NCI-H2081 treated with DMSO at 0.1 percent for 48 hours (cell line): ENCODE measurements at regions not wholly inside any gene's neighbourhood (a gene's known extent, or its start where the extent isn't known, plus 50 kb on each side); places are given as distances from the start of the nearest gene placed in this dataset.

Source experiments
- DNase-seq: peaks from one replicate; lab custom pipeline; 2025; lab: John Stamatoyannopoulos, UW

DNA sequence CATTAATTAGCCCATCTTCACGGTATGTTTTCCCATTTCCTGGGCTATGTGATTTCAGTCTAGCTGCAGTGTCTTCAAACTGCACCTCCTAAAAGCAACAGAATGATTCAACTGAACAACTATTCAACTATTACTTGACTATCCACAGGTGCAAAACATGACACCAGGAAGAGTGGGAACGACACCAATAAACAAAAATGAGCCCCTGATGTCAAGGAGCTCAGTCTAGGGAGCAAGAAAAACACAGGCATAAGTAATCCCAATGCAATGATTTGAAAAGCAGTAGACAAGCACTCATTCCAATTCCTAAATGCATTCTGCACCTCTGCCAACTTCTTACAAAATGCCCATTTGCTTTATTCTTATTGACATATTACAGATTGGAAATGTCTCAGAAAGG lies 285.6 kb downstream of the ETS1 start:
- DNase-seq: no peak

DNA sequence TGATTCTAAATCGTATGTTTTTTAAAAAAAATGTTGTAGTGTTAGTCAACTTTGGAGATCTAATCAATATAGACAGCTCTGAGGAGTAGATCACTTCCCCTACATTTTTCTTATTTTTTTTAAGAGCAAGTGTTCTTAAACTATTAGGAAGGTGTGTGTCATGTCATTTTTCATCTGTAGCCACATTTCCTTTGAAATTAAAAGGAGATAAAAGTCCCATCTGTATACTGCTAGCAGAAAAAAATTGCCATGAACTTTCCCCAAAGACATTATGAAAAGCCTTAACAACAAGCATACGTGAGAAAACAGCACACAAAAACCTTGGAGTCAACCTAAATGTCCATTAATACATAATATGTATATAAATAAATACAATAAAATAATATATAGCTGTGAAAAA lies 286.6 kb downstream of the ETS1 start:
- no peak for DNase-seq

DNA sequence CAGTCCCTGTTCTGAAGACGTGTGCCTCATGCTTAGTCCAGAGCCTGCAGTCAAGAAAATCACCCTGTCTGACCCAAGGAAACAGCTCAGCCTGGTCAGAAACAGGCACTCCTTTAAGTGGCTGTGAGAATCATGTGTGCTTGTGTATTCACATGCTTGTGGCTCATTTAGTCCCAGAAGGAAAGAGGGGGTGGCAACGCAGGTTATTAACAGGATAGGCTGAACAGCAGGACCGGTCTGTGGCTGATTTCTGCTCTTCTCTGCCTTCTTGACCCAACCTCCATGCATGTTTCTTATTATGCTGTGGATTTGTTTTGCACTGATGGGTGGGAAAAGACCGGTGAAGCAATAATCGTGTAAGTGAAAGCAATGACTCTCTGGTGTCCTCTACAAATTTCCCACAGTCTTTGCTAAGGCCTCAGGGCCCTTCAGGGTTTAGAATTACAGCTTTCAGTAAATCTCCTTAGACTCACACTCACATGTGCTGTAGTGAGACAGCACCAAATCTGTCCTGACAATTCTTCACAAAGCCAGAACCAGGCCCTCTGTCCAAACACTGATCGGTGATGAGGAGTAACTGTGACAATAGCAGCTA lies 288.1 kb downstream of the ETS1 start:
- DNase-seq: no peak

- DNase-seq: peak; percentile 39
Measured at GRCh38 chr11:128298271-128298670, 289.1 kb downstream of the ETS1 start.

GRCh38 chr11:128297805-128298204 lies 289.6 kb downstream of the ETS1 start:
- DNase-seq: no peak

GRCh38 chr11:128297091-128297651 lies 290.2 kb downstream of the ETS1 start:
- peak; percentile 100 for DNase-seq

- no peak for DNase-seq
Measured at GRCh38 chr11:128294671-128295050, 292.7 kb downstream of the ETS1 start.

DNA sequence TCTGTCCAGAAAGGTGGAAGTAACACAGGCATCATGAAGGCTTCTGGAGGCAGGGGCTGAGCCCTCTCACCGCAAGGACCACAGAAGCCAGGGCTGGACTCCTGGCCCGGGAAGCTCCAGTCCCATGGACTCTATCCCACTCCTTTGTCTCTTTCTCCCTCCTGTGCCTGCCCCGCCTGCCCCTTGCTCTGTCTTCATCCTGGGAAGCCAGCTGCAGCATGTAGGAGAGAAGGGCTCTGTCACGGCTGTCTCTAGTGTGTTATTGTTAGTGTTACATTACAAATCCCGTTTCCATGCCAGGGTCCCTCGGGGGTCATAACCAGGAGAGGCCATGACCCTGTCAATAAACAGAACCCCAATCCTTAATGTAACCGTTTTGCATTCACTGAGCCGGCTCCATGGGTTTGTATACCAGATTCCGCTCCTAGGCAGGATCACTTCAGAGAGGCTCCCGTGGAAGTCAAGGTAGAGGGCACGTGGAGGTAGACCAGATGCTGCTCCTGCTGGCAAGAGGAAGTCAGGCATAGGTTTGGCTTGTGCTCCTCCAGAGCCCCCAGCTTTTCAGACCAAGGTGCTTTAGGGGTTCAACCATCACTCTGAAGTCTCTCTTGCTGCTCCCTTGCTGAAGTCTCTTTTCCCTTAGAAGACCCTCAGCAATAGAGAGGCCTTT lies 293.2 kb downstream of the ETS1 start:
- DNase-seq: no peak

DNA sequence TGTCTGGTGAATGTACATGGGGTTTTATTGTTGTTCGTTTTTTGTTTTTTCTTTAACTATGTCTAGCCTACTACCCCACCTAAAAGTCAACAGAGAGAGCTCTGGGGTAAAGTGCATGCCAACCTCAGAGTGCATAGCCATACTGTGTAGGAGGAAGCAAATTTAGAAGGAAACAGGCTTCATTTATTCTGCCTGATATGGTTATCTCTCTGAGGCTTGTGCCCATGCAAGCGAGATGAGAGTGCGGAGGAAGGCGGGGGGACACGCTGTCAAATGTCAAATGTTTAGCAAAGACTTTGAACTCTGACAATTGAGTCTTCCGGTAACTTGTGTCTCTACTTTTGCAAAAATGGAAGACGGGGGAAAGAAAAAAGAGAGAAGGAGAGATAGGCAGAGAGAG lies 295.5 kb downstream of the ETS1 start:
- DNase-seq: no peak

DNA sequence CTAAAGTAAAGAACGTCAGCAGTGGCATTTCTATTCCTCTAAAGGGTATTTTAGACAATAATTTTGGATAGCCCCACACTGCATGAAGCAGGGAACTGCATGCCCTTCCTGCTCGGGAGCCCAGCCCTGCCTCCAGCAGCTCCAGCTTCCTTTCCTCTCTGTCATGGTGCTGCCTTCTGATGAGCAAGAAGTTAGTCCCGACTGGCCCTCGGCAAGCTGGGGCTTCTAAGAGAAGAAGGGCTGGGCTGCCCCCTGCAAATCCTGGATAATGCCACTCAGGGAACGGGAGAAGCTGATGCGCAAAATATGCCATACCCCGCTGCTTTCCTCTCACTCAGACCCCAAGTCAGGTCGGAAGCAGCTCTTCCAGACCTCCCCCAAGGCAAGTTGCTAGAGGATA lies 296.4 kb downstream of the ETS1 start:
- no peak for DNase-seq

- DNase-seq: peak; percentile 94
Measured at GRCh38 chr11:128290106-128290840, 297.1 kb downstream of the ETS1 start.

DNA sequence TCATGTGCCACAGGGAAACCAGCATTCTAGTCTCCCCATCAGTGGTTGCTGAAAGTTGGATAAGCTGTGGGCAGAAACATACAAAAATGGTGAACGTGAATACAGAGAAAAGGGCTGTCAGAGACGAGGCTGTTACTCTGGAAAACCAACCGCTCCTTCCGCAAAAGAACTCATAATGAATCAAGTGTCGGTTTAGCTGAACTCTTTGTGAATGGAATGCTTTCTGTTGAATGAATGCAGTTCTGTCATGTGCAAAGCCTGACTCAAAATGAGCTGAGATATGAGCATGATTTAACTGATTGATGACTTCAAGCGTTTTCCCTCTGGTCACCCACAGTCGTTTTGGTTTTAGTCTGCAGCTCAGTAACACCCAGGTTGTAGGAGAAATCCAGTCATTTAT lies 298.3 kb downstream of the ETS1 start:
- no peak for DNase-seq

- no peak for DNase-seq
Measured at GRCh38 chr11:128288368-128288767, 299.0 kb downstream of the ETS1 start.

DNA sequence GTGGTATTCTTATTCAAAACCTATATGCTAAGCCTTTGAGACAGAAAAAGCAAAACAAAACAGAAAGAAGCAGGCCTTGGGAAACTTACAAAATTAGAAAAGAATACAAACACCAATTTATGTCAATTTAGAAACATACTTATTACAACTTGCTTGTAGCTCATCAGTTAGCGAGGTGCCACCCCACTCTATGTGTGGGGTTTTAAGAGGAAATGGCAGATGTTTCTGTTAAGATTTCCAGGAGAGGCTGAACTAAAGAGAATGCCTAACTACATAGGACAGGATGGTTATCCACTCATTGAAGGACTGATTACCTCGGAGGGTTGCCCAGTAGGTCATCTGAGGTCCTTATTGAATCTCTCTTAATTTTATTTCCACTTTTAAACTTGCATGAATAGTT lies 302.0 kb downstream of the ETS1 start:
- no peak for DNase-seq

- DNase-seq: no peak
Measured at GRCh38 chr11:128284634-128285033, 302.7 kb downstream of the ETS1 start.

DNA sequence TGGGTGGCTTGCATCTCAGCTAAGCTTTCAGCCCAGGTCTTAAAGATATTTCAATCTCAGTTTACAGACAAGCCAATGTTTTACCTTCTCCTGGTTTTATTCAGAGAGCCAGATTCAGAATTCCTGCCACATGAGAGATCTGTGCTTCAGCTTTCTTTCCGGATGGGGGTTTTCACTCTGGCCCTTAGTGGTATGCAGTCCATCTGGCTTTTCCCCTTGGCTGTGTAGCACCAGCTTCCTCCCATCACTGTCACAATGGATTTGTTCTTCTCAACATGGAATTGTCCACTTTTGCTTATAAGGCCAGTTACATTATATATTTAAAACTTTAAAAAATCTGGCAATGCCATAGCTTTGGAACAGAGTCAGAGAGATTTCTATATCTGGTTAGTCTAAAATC lies 303.9 kb downstream of the ETS1 start:
- no peak for DNase-seq

- no peak for DNase-seq
Measured at GRCh38 chr11:128282053-128282452, 305.3 kb downstream of the ETS1 start.

DNA sequence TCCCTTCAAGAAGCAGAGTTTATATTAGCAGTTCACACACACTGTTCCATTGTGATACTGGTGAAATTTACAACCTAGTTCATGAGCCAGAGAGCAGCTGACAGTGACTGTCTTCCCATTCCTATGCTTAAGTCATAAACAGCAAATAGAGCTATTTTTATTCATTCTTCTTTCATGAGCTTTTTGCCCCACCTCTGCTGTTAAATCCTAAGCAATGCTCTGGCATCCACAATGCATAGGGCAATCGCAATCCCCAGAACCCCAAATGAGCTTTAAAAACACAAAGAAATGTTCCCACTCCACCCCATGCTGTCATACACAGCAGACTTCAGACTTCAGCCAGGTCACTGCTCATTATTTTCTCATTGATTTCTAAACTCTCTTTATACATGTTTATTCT lies 307.5 kb downstream of the ETS1 start:
- DNase-seq: no peak

DNA sequence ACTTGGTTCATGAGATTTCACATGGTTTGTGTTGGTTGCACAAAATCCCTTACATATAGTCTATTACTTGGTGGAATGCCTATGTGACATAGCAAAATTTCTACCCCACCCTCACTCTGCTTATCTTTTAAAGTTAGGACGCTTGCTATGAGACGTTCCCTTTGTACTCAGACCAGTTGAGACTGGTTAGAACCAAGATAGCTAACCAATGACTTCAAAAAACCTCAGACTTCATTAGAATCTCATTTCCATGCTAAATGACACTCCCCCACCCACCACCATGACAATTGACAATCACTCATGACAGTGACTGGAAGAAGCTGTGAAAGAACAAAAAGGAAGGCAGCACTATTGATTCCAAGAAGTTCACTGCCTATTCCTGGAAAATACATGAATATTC lies 313.6 kb downstream of the ETS1 start:
- DNase-seq: no peak

DNA sequence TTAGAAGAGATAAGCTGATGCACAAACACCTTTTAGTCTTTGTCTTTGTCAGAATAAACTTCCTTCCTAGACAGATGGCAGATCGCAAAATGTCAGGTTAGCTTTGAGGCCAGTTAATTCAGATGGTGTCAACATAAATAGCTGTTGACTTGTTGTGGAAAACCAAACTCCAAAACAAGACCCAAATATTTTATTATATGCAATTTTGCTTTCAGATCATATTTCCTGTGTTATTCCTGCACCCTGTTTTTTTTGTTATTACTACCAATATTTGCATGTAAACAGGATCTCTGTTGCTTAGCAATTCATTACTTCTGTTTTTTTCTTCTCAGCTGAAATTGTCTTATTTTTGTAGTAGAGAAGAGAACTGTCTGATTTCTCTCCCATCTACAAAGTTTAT lies 316.0 kb downstream of the ETS1 start:
- no peak for DNase-seq

DNA sequence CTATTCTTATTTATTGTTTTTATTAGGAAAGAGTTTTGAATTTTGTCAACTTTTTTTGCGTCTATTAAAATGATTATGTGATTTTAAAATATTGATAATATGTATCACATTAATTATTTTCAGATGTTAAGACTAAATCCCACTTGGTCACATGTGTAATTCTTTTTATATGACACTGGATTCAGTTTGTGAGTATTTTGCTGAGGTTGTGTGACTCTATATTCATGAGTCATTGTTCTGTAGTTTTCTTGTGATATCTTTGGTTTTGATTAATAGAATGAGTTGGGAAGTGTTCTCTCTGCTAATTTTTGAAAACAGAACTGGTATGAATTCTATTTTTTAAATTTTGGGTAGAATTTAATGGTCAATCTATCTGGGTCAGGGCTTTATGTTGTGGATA lies 317.9 kb downstream of the ETS1 start:
- DNase-seq: no peak

- no peak for DNase-seq
Measured at GRCh38 chr11:128266893-128267292, 320.5 kb downstream of the ETS1 start.
